GM19372 (cell line): ENCODE measurements at regions not wholly inside any gene's neighbourhood (a gene's known extent, or its start where the extent isn't known, plus 50 kb on each side); places are given as distances from the start of the nearest gene placed in this dataset.

Experiments
- ATAC-seq: cut with Tn5 transposase; IDR thresholded peaks from one replicate; pipeline ENCODE4 v1.9.1; 2021; ENCODE audit warnings: mild to moderate bottlenecking, low read depth, moderate library complexity; ENCODE audit not compliant: unreplicated experiment

- no peak for ATAC-seq
These were observed 932.3 kb downstream of the EFNB2 start for GRCh38 chr13:105602956-105603670.

GRCh38 chr13:105599477-105600037 is 935.9 kb downstream of the EFNB2 start:
- no peak for ATAC-seq

GRCh38 chr13:105598529-105598928 is 936.9 kb downstream of the EFNB2 start:
- ATAC-seq = no peak

GRCh38 chr13:105597573-105597972 is 937.9 kb downstream of the EFNB2 start:
- ATAC-seq = no peak

- no peak for ATAC-seq
These were observed 940.0 kb downstream of the EFNB2 start for GRCh38 chr13:105595471-105595870.

GRCh38 chr13:105591277-105591676 is 944.2 kb downstream of the EFNB2 start:
- ATAC-seq = no peak

- no peak for ATAC-seq
These were observed 947.7 kb downstream of the EFNB2 start for GRCh38 chr13:105587786-105588185.

- ATAC-seq = no peak
These were observed 955.4 kb downstream of the EFNB2 start for GRCh38 chr13:105579821-105580710.

GRCh38 chr13:105573136-105573535 is 962.3 kb downstream of the EFNB2 start:
- ATAC-seq = no peak

GRCh38 chr13:105572401-105572800 is 963.1 kb downstream of the EFNB2 start:
- ATAC-seq = no peak

GRCh38 chr13:105569816-105570215 is 965.6 kb downstream of the EFNB2 start:
- ATAC-seq = no peak

- no peak for ATAC-seq
These were observed 967.4 kb downstream of the EFNB2 start for GRCh38 chr13:105567951-105568525.

- no peak for ATAC-seq
These were observed 970.2 kb downstream of the EFNB2 start for GRCh38 chr13:105565136-105565727.

GRCh38 chr13:105552078-105552477 is 983.4 kb downstream of the EFNB2 start:
- ATAC-seq = no peak

GRCh38 chr13:105547851-105548250 is 987.6 kb downstream of the EFNB2 start:
- no peak for ATAC-seq

- ATAC-seq = no peak
These were observed 989.7 kb downstream of the EFNB2 start for GRCh38 chr13:105545811-105546210.

- no peak for ATAC-seq
These were observed 991.7 kb downstream of the EFNB2 start for GRCh38 chr13:105543742-105544141.

GRCh38 chr13:105541565-105541964 is 993.9 kb downstream of the EFNB2 start:
- ATAC-seq = no peak

- no peak for ATAC-seq
These were observed 997.1 kb downstream of the EFNB2 start for GRCh38 chr13:105538346-105538745.

- ATAC-seq = no peak
These were observed 998.3 kb downstream of the EFNB2 start for GRCh38 chr13:105537113-105537512.

GRCh38 chr13:105530468-105530867 is 1005.0 kb downstream of the EFNB2 start:
- no peak for ATAC-seq
